Thyroid gland (tissue), 4 donors: ENCODE measurements at regions not wholly inside any gene's neighbourhood (a gene's known extent, or its start where the extent isn't known, plus 50 kb on each side); places are given as distances from the start of the nearest gene placed in this dataset.

ENCODE experiments used
- POLR2A ChIP-seq, 2 donors: fragments of 450-650 bp; IDR thresholded peaks; one replicate each; pipeline ENCODE4 v1.6.1; 2017; ENCODE audit warnings: antibody characterized with exemption in 2 of 2, mild to moderate bottlenecking in 2 of 2, moderate library complexity in 1 of 2
- TF ChIP-seq, protein P1 (sequence below), 6 experiments: fragments of 200-600 bp in 3 of 6; fragments of 450-650 bp in 3 of 6; sonication (generic) in 3 of 6; IDR thresholded peaks; one replicate each; pipeline ENCODE4 v1.5.1; 2016 to 2019; ENCODE audit warnings: antibody characterized with exemption in 6 of 6, mild to moderate bottlenecking in 2 of 6, inconsistent platforms in 1 of 6, moderate library complexity in 1 of 6

- no peak for TF ChIP-seq POLR2A (IDR thresholded peaks at IDR 0.05)
- TF ChIP-seq, protein P1, sequence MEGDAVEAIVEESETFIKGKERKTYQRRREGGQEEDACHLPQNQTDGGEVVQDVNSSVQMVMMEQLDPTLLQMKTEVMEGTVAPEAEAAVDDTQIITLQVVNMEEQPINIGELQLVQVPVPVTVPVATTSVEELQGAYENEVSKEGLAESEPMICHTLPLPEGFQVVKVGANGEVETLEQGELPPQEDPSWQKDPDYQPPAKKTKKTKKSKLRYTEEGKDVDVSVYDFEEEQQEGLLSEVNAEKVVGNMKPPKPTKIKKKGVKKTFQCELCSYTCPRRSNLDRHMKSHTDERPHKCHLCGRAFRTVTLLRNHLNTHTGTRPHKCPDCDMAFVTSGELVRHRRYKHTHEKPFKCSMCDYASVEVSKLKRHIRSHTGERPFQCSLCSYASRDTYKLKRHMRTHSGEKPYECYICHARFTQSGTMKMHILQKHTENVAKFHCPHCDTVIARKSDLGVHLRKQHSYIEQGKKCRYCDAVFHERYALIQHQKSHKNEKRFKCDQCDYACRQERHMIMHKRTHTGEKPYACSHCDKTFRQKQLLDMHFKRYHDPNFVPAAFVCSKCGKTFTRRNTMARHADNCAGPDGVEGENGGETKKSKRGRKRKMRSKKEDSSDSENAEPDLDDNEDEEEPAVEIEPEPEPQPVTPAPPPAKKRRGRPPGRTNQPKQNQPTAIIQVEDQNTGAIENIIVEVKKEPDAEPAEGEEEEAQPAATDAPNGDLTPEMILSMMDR (IDR thresholded peaks at IDR 0.05) = no peak
Measured at GRCh38 chr5:109584986-109585599, 104.6 kb upstream of the MAN2A1 start.
